Spleen (tissue), 7 donors: ENCODE measurements at regions not wholly inside any gene's neighbourhood (a gene's known extent, or its start where the extent isn't known, plus 50 kb on each side); places are given as distances from the start of the nearest gene placed in this dataset.

Experiments
- POLR2A ChIP-seq, 3 donors: fragments of 450-650 bp; IDR thresholded peaks; one replicate each; pipeline ENCODE4 v1.5.1; 2017; ENCODE audit warnings: antibody characterized with exemption in 3 of 3, mild to moderate bottlenecking in 1 of 3
- TF ChIP-seq, protein P1 (sequence below), 11 experiments: fragments of 200-600 bp in 7 of 11; fragments of 450-650 bp in 4 of 11; sonication (generic) in 4 of 11; IDR thresholded peaks in 8 of 11; conservative IDR thresholded peaks in 3 of 11; 1 replicate in 7 of 11; 2 replicates in 4 of 11; pipeline versions ENCODE4 v1.4.0 to v1.8.0; 2016 to 2021; ENCODE audit warnings: antibody characterized with exemption in 11 of 11, inconsistent platforms in 4 of 11, mild to moderate bottlenecking in 1 of 11
- donor health status: DM: no; HTN: no; CAD: no; lungs with moderate emphysema.
- donor health status: DM: no; HTN: no; CAD: no.
- donor health status: DM: no; HTN: no; CAD: no.

- no peak for TF ChIP-seq POLR2A (IDR thresholded peaks at IDR 0.05)
- TF ChIP-seq, protein P1, sequence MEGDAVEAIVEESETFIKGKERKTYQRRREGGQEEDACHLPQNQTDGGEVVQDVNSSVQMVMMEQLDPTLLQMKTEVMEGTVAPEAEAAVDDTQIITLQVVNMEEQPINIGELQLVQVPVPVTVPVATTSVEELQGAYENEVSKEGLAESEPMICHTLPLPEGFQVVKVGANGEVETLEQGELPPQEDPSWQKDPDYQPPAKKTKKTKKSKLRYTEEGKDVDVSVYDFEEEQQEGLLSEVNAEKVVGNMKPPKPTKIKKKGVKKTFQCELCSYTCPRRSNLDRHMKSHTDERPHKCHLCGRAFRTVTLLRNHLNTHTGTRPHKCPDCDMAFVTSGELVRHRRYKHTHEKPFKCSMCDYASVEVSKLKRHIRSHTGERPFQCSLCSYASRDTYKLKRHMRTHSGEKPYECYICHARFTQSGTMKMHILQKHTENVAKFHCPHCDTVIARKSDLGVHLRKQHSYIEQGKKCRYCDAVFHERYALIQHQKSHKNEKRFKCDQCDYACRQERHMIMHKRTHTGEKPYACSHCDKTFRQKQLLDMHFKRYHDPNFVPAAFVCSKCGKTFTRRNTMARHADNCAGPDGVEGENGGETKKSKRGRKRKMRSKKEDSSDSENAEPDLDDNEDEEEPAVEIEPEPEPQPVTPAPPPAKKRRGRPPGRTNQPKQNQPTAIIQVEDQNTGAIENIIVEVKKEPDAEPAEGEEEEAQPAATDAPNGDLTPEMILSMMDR (IDR thresholded peaks at IDR 0.05 in 8 of 11, conservative IDR thresholded peaks at IDR 0.05 in 3 of 11) = no peak
Measured at GRCh38 chr2:217709478-217710210, 293.2 kb downstream of the TNS1 start.
